SK-N-SH treated with all-trans-retinoic acid at 6 μM for 48 hours (cell line): ENCODE measurements at regions not wholly inside any gene's neighbourhood (a gene's known extent, or its start where the extent isn't known, plus 50 kb on each side); places are given as distances from the start of the nearest gene placed in this dataset.

Experiments
- ATAC-seq: fragments of 200-7000 bp; cut with Tn5 transposase; 3 replicates; pipeline ENCODE4 v1.9.1; 2020; ENCODE audit warnings: mild to moderate bottlenecking, moderate library complexity
- CSDC2 ChIP-seq: fragments of 250-450 bp; sonication (Bioruptor Pico); IDR thresholded peaks from 2 replicates; pipeline ENCODE4 v1.5.0; 2020; ENCODE audit warnings: mild to moderate bottlenecking, moderate library complexity
- ESRRG ChIP-seq: fragments of 250-450 bp; sonication (Bioruptor Pico); IDR thresholded peaks from 2 replicates; pipeline ENCODE4 v1.6.1; 2021; ENCODE audit warnings: mild to moderate bottlenecking
- GLIS3 ChIP-seq: fragments of 250-450 bp; sonication (Bioruptor Pico); IDR thresholded peaks from 2 replicates; pipeline ENCODE4 v1.5.0; 2020; ENCODE audit warnings: mild to moderate bottlenecking, moderate library complexity
- ISL1 ChIP-seq: fragments of 250-450 bp; sonication (Bioruptor Pico); IDR thresholded peaks from 2 replicates; pipeline ENCODE4 v2.1.2; 2022; ENCODE audit warnings: mild to moderate bottlenecking, moderate library complexity
- RARB ChIP-seq: fragments of 250-450 bp; sonication (Bioruptor Pico); IDR thresholded peaks from 2 replicates; pipeline ENCODE4 v1.8.0; 2021; ENCODE audit warnings: mild to moderate bottlenecking, moderate library complexity
- SNAI2 ChIP-seq: fragments of 250-450 bp; sonication (Bioruptor Pico); IDR thresholded peaks from 2 replicates; pipeline ENCODE4 v1.5.0; 2020; ENCODE audit warnings: mild to moderate bottlenecking, moderate library complexity
- TOX ChIP-seq: fragments of 250-450 bp; sonication (Bioruptor Pico); IDR thresholded peaks from 2 replicates; pipeline ENCODE4 v1.8.0; 2021; ENCODE audit warnings: mild to moderate bottlenecking, moderate library complexity, borderline replicate concordance
- ZFP30 ChIP-seq: fragments of 450-650 bp; formaldehyde crosslinking; IDR thresholded peaks from 2 replicates; pipeline ENCODE4 v1.5.0; 2022; ENCODE audit warnings: mild to moderate bottlenecking, moderate library complexity
- ZNF565 ChIP-seq: fragments of 450-650 bp; formaldehyde crosslinking; conservative IDR thresholded peaks from 2 replicates; pipeline ENCODE4 v1.5.0; 2020; ENCODE audit warnings: low read depth, mild to moderate bottlenecking, moderate library complexity
- ZNF8 ChIP-seq: fragments of 450-650 bp; formaldehyde crosslinking; IDR thresholded peaks from 2 replicates; pipeline ENCODE4 v1.5.0; 2020; ENCODE audit warnings: mild to moderate bottlenecking, moderate library complexity
- TF ChIP-seq, protein P1 (sequence below): fragments of 250-450 bp; sonication (Bioruptor Pico); IDR thresholded peaks from 2 replicates; pipeline ENCODE4 v1.5.0; 2020; ENCODE audit warnings: mild to moderate bottlenecking, moderate library complexity
- TF ChIP-seq, protein P2 (sequence below): fragments of 250-450 bp; sonication (Bioruptor Pico); IDR thresholded peaks from 2 replicates; pipeline ENCODE4 v1.8.0; 2021; ENCODE audit warnings: low read depth, mild to moderate bottlenecking, moderate library complexity, borderline replicate concordance
- TF ChIP-seq, protein P3 (sequence below): fragments of 250-450 bp; sonication (Bioruptor Pico); IDR thresholded peaks from 2 replicates; pipeline ENCODE4 v1.8.0; 2020; ENCODE audit warnings: mild to moderate bottlenecking, moderate library complexity, borderline replicate concordance
- TF ChIP-seq, protein P4 (sequence below): fragments of 250-450 bp; sonication (Bioruptor Pico); IDR thresholded peaks from 2 replicates; pipeline ENCODE4 v1.5.1; 2020; ENCODE audit warnings: low read depth, mild to moderate bottlenecking, moderate library complexity

DNA sequence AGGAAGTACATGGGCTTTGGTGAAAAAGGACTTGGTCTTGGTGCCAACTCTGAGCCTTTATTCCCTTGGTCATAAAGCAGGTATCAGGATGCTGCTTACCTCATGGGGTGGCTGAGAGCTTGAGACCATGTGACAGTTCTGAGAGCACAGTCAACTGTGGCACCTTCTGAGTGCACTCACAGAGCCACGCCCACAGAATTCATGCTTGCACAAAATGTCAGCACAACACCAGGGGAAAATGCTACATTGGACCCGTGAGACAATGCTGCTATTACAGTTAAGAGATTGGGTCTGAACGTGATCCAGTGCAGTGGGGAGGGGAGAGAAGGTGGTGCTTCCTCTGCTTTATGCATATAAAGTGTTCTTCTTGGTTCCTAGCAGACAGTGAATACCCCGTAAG, 79.5 kb upstream of the SPON1 start (continued):
- TF ChIP-seq, protein P1, sequence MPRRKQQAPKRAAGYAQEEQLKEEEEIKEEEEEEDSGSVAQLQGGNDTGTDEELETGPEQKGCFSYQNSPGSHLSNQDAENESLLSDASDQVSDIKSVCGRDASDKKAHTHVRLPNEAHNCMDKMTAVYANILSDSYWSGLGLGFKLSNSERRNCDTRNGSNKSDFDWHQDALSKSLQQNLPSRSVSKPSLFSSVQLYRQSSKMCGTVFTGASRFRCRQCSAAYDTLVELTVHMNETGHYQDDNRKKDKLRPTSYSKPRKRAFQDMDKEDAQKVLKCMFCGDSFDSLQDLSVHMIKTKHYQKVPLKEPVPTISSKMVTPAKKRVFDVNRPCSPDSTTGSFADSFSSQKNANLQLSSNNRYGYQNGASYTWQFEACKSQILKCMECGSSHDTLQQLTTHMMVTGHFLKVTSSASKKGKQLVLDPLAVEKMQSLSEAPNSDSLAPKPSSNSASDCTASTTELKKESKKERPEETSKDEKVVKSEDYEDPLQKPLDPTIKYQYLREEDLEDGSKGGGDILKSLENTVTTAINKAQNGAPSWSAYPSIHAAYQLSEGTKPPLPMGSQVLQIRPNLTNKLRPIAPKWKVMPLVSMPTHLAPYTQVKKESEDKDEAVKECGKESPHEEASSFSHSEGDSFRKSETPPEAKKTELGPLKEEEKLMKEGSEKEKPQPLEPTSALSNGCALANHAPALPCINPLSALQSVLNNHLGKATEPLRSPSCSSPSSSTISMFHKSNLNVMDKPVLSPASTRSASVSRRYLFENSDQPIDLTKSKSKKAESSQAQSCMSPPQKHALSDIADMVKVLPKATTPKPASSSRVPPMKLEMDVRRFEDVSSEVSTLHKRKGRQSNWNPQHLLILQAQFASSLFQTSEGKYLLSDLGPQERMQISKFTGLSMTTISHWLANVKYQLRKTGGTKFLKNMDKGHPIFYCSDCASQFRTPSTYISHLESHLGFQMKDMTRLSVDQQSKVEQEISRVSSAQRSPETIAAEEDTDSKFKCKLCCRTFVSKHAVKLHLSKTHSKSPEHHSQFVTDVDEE (CRISPR knock-in tag), result no peak
- TF ChIP-seq CSDC2 (CRISPR knock-in tag), result no peak
- no peak for TF ChIP-seq TOX
- TF ChIP-seq SNAI2 (CRISPR knock-in tag), result no peak
- TF ChIP-seq RARB (CRISPR knock-in tag), result no peak
- no peak for TF ChIP-seq ZNF8

DNA sequence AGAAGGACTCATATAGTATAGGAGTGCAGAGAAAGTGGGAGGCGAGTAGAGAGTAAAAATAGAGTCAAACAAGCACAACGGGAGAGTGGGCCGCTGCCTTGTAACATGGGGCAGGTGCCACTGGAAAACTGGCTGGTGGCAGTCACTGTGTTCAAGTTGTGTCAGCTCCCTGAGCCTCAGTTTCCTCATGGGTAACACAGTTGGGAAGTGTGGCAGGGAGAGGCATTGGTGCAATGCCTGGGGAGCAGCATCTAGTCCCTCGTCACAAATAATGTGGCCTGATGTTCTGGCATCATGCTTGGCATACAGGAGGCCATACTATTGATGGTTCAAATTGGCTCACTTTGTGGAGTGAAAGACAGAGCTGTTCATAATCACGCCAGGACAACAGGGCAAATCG, 78.9 kb upstream of the SPON1 start:
- TF ChIP-seq ZFP30 (CRISPR knock-in tag) (no peak), GLIS3 (CRISPR knock-in tag) (no peak), ESRRG (CRISPR knock-in tag) (no peak), ZNF8 (no peak), RARB (CRISPR knock-in tag) (no peak), SNAI2 (CRISPR knock-in tag) (no peak), ZNF565 (CRISPR knock-in tag) (no peak)
- TF ChIP-seq, protein P2, sequence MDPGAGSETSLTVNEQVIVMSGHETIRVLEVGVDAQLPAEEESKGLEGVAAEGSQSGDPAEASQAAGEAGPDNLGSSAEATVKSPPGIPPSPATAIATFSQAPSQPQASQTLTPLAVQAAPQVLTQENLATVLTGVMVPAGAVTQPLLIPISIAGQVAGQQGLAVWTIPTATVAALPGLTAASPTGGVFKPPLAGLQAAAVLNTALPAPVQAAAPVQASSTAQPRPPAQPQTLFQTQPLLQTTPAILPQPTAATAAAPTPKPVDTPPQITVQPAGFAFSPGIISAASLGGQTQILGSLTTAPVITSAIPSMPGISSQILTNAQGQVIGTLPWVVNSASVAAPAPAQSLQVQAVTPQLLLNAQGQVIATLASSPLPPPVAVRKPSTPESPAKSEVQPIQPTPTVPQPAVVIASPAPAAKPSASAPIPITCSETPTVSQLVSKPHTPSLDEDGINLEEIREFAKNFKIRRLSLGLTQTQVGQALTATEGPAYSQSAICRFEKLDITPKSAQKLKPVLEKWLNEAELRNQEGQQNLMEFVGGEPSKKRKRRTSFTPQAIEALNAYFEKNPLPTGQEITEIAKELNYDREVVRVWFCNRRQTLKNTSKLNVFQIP (CRISPR knock-in tag), result no peak
- TF ChIP-seq, protein P3, sequence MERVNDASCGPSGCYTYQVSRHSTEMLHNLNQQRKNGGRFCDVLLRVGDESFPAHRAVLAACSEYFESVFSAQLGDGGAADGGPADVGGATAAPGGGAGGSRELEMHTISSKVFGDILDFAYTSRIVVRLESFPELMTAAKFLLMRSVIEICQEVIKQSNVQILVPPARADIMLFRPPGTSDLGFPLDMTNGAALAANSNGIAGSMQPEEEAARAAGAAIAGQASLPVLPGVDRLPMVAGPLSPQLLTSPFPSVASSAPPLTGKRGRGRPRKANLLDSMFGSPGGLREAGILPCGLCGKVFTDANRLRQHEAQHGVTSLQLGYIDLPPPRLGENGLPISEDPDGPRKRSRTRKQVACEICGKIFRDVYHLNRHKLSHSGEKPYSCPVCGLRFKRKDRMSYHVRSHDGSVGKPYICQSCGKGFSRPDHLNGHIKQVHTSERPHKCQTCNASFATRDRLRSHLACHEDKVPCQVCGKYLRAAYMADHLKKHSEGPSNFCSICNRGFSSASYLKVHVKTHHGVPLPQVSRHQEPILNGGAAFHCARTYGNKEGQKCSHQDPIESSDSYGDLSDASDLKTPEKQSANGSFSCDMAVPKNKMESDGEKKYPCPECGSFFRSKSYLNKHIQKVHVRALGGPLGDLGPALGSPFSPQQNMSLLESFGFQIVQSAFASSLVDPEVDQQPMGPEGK (CRISPR knock-in tag), result no peak
- TF ChIP-seq, protein P4, sequence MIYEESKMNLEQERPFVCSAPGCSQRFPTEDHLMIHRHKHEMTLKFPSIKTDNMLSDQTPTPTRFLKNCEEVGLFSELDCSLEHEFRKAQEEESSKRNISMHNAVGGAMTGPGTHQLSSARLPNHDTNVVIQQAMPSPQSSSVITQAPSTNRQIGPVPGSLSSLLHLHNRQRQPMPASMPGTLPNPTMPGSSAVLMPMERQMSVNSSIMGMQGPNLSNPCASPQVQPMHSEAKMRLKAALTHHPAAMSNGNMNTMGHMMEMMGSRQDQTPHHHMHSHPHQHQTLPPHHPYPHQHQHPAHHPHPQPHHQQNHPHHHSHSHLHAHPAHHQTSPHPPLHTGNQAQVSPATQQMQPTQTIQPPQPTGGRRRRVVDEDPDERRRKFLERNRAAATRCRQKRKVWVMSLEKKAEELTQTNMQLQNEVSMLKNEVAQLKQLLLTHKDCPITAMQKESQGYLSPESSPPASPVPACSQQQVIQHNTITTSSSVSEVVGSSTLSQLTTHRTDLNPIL, result no peak
- TF ChIP-seq, protein P1 (CRISPR knock-in tag), result no peak
- ATAC-seq, result no peak

DNA sequence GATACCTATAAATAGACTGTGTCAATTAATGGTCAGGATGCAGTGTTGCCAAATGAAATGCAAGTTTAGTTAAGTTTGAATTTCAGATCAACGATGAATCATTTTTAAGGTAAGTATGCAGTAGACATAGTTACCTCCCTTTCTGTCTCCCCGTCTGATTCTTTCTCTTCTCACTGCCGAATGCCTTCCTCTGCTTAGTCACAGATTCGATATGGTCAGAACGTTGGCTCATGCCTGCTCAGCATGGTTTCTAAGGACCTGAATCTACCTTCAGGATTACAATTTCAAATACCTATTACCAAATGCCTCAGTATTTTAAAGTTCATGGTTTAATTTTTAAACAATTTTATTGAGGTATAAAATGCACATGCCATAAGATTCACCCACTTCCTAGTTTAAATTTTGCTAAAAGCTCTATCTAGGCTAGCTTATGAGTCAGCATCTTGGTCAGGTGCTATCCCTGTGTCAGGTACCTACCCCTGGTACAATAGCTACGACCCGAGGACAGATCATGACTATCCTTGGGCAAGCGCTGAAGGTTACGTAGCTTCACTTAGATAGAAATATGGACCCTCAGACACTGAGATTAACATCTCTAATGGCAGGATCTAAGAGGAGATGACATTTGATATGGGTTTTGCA, 78.2 kb upstream of the SPON1 start:
- TF ChIP-seq, protein P1 (CRISPR knock-in tag), result no peak
- no peak for TF ChIP-seq ISL1 (CRISPR knock-in tag)
- TF ChIP-seq, all 23 proteins: peak for 0
- ATAC-seq, result no peak
